Osteoblast (primary cell): ENCODE measurements at regions not wholly inside any gene's neighbourhood (a gene's known extent, or its start where the extent isn't known, plus 50 kb on each side); places are given as distances from the start of the nearest gene placed in this dataset.

Source experiments
- DNase-seq: peaks from one replicate; pipeline ENCODE4 v3.0.0; 2011; ENCODE audit warnings: low spot score, mixed read lengths; ENCODE audit not compliant: insufficient read length; ENCODE audit errors: missing footprints
- H2AFZ ChIP-seq: 2 replicates; pipeline ENCODE4 v1.6.0; 2011; ENCODE audit warnings: mild to moderate bottlenecking, low read length
- H3K27ac ChIP-seq: 2 replicates; pipeline ENCODE4 v1.5.1; 2011; ENCODE audit warnings: mild to moderate bottlenecking, low read depth, low read length, moderate library complexity
- H3K27me3 ChIP-seq: 2 replicates; pipeline ENCODE4 v1.6.0; 2012; ENCODE audit warnings: mild to moderate bottlenecking, control low read depth, inconsistent platforms, low read length, moderate library complexity; ENCODE audit not compliant: insufficient read depth
- H3K36me3 ChIP-seq: 2 replicates; pipeline ENCODE4 v1.5.1; 2011; ENCODE audit warnings: mild to moderate bottlenecking, low read length, control low read depth, moderate library complexity; ENCODE audit not compliant: insufficient read depth
- H3K4me1 ChIP-seq: 2 replicates; pipeline ENCODE4 v1.5.1; 2011; ENCODE audit warnings: mild to moderate bottlenecking, low read length, control low read depth, moderate library complexity; ENCODE audit not compliant: insufficient read depth
- H3K4me2 ChIP-seq: 2 replicates; pipeline ENCODE4 v1.6.0; 2011; ENCODE audit warnings: mild to moderate bottlenecking, low read length; ENCODE audit not compliant: insufficient read depth
- H3K4me3 ChIP-seq: fragments of 200-600 bp; sonication (generic); 3 replicates; pipeline ENCODE4 v1.5.1; 2012; ENCODE audit warnings: mild to moderate bottlenecking, low read length, inconsistent platforms; ENCODE audit not compliant: insufficient read depth
- H3K79me2 ChIP-seq: 2 replicates; pipeline ENCODE4 v1.6.0; 2012; ENCODE audit warnings: mild to moderate bottlenecking, low read length, control low read depth, inconsistent platforms; ENCODE audit not compliant: insufficient read depth
- H3K9me3 ChIP-seq: 2 replicates; pipeline ENCODE4 v1.5.1; 2011; ENCODE audit warnings: low read depth, low read length, control low read depth
- H4K20me1 ChIP-seq: 2 replicates; pipeline ENCODE4 v1.6.0; 2012; ENCODE audit warnings: mild to moderate bottlenecking, low read length, control low read depth; ENCODE audit not compliant: insufficient read depth
- TF ChIP-seq, protein P1 (sequence below): IDR thresholded peaks from 2 replicates; pipeline ENCODE4 v1.5.1; 2011; ENCODE audit warnings: mild to moderate bottlenecking, low read depth, low read length, moderate library complexity; ENCODE audit errors: extremely low read depth

- Histone ChIP-seq H3K4me2 (no peak overlapping the region), H2AFZ (no peak overlapping the region), H3K4me3 (no peak overlapping the region), H3K9me3 (no peaks in the 10 kb centered on the region), H4K20me1 (no peaks in the 10 kb centered on the region), H3K27ac (no peak overlapping the region), H3K79me2 (no peaks in the 10 kb centered on the region), H3K36me3 (no peaks in the 10 kb centered on the region), H3K4me1 (no peaks in the 10 kb centered on the region), H3K27me3 (peaks cover 17% of the 10 kb centered on the region)
- DNase-seq: no peak
- TF ChIP-seq, protein P1, sequence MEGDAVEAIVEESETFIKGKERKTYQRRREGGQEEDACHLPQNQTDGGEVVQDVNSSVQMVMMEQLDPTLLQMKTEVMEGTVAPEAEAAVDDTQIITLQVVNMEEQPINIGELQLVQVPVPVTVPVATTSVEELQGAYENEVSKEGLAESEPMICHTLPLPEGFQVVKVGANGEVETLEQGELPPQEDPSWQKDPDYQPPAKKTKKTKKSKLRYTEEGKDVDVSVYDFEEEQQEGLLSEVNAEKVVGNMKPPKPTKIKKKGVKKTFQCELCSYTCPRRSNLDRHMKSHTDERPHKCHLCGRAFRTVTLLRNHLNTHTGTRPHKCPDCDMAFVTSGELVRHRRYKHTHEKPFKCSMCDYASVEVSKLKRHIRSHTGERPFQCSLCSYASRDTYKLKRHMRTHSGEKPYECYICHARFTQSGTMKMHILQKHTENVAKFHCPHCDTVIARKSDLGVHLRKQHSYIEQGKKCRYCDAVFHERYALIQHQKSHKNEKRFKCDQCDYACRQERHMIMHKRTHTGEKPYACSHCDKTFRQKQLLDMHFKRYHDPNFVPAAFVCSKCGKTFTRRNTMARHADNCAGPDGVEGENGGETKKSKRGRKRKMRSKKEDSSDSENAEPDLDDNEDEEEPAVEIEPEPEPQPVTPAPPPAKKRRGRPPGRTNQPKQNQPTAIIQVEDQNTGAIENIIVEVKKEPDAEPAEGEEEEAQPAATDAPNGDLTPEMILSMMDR: no peak
These were observed 63.9 kb downstream of the SYF2 start for GRCh38 chr1:25168193-25169071.

- TF ChIP-seq, protein P1: no peak
- H3K4me1 ChIP-seq: no peaks in the 10 kb centered on the region
- H3K36me3 ChIP-seq: no peaks in the 10 kb centered on the region
- H3K4me2 ChIP-seq: no peak overlapping the region
- peaks cover 21% of the 10 kb centered on the region for H3K27me3 ChIP-seq
- H3K4me3 ChIP-seq: no peak overlapping the region
- no peaks in the 10 kb centered on the region for H4K20me1 ChIP-seq
- DNase-seq: peak; percentile 72
- no peak overlapping the region for H3K27ac ChIP-seq
- H3K79me2 ChIP-seq: no peaks in the 10 kb centered on the region
- no peak overlapping the region for H2AFZ ChIP-seq
- H3K9me3 ChIP-seq: no peaks in the 10 kb centered on the region
These were observed 64.8 kb downstream of the SYF2 start for GRCh38 chr1:25167269-25168192.

- Histone ChIP-seq H4K20me1 (no peaks in the 10 kb centered on the region), H3K27me3 (peaks cover 22% of the 10 kb centered on the region), H3K4me3 (no peak overlapping the region), H2AFZ (no peak overlapping the region), H3K4me2 (no peak overlapping the region), H3K4me1 (no peaks in the 10 kb centered on the region), H3K79me2 (no peaks in the 10 kb centered on the region), H3K27ac (no peak overlapping the region), H3K36me3 (no peaks in the 10 kb centered on the region), H3K9me3 (no peaks in the 10 kb centered on the region)
- TF ChIP-seq, protein P1: no peak
- no peak for DNase-seq
These were observed 65.5 kb downstream of the SYF2 start for GRCh38 chr1:25166847-25167246.

- TF ChIP-seq, protein P1: no peak
- Histone ChIP-seq H4K20me1 (no peaks in the 10 kb centered on the region), H3K4me3 (no peak overlapping the region), H3K4me2 (no peak overlapping the region), H3K9me3 (no peaks in the 10 kb centered on the region), H3K79me2 (no peaks in the 10 kb centered on the region), H3K27me3 (peaks cover 42% of the 10 kb centered on the region), H3K27ac (no peak overlapping the region), H3K36me3 (no peaks in the 10 kb centered on the region), H2AFZ (no peak overlapping the region), H3K4me1 (no peaks in the 10 kb centered on the region)
- DNase-seq: no peak
These were observed 68.3 kb downstream of the SYF2 start for GRCh38 chr1:25163986-25164385.
